Fibroblast of the conjunctiva (primary cell): ENCODE measurements at regions not wholly inside any gene's neighbourhood (a gene's known extent, or its start where the extent isn't known, plus 50 kb on each side); places are given as distances from the start of the nearest gene placed in this dataset.

ENCODE experiments used
- DNase-seq: peaks from one replicate; pipeline ENCODE4 v3.0.0-alpha.2; 2010; ENCODE audit warnings: low read depth

DNA sequence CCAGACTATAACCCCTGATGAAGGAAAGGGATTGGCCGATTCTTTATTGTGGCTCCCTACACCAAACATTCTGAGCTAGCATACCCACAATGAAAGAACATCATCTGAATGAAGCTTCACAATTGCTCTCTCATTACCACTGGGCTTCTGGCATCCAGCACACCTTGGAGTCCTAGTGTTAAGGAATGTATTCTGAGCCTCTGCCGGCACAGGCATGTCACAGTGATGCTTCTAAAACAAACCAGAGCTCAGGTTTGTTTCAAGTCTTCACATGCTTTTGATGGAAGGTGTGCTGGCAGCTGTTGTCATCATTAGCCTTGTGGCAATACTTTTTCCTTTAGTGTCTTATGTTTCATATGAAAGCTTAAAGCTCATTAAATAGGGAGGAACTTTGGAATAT is 76.3 kb upstream of the RBBP8 start:
- DNase-seq, result no peak

DNA sequence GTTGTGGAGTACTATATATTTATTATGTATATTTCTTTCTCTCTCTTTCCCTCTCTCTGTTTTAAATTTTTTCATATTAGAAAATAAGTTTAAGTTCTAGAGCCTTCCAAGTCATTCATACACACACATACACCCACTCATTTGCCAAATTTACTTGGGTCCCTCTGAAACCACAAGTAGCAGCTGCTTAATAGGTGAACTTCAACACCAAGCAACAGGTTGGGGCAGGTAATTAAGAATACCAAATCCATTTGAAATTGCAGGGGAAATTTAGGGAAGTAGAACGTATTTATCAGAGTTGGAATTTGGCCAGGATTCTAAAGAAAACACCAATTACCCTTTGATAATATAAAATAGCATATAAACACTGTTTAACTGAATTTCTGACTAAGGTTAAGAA is 75.0 kb upstream of the RBBP8 start:
- no peak for DNase-seq

GRCh38 chr18:22860807-22861206 is 72.3 kb upstream of the RBBP8 start:
- no peak for DNase-seq

- DNase-seq, result no peak
Measured at GRCh38 chr18:22865354-22866116, 67.6 kb upstream of the RBBP8 start.

- no peak for DNase-seq
Measured at GRCh38 chr18:22868831-22869230, 64.3 kb upstream of the RBBP8 start.

GRCh38 chr18:22871809-22872525 is 61.2 kb upstream of the RBBP8 start:
- no peak for DNase-seq

DNA sequence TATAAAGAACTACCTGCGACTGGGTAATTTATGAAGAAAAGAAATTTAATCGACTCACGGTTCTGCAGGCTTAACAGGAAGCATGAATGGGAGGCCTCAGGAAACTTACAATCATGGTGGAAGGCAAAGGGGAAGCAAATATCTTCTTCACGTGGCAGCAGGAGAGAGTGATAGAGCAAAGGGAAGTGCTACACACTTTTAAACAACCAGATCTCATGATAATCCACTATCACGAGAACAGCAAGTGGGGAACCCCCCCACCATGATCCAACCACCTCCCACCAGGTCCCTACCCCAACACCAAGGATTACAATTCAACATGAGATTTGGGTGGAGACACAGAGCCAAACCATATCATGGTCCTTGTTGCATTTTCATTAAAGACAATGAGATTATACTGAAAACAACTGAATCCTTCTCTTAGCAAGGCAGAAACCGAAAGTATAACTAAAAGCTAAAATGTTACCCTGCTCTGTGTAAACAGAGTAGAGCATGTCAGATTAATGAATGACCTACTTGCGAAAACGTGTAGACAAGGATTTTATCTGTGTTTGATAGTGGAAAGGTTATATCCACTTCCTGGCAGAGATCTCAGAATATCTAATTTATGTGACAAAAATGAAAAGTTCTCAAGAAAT is 60.1 kb upstream of the RBBP8 start:
- no peak for DNase-seq

DNA sequence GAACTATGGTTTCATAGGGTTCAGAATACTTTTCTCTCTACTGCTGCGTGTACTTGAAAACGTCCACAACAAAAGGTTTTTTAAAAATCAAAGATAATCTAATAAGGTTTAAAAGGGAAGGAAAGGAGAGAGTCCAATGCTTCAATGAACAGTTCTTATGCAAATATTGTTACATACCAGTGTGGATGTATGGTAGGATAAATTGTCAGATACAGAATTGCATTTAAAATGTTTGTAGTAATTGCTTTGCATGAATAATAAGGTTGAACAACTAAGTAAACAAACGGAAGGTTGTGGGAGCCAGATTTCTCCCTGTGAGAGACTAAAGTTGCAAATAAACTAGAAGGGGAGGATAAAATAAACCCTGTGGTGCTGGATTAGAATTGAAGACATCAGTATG is 53.8 kb upstream of the RBBP8 start:
- DNase-seq, result no peak

DNA sequence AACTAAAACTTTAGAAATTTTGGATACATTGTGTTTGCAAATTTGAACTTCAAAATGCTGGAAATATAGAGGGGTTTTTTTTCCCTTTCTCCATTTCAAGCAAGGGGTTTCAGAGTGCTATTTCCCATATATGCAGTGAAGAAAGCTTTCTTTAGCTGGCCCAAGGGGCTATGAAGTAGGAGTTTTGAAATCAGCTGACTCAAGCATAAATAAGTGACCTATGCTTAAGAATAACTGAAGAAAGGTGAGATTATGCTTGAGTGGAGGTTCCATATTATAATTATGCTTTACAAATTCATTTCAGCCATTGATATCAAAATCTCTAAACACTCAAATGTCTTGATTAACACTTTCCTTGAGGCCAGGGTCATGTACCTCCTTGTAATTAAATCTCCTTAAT is 51.0 kb upstream of the RBBP8 start:
- DNase-seq, result no peak

GRCh38 chr18:22883179-22883578 is 49.9 kb upstream of the RBBP8 start:
- DNase-seq, result no peak
